Calu3 (cell line): ENCODE measurements at regions not wholly inside any gene's neighbourhood (a gene's known extent, or its start where the extent isn't known, plus 50 kb on each side); places are given as distances from the start of the nearest gene placed in this dataset.
"Not testable (repeated sequence)": the region's sequence is repeated elsewhere in the genome, so short reads cannot be mapped to it uniquely, and the experiment has no call there.

Experiments used
- BruUV-seq: library from RNA; stranded (reverse); fragments of 400-500 nt; replicated peaks from 2 replicates; lab custom pipeline; 2021; lab: Mats Ljungman, UMichigan
- CTCF ChIA-PET: fragments of 300-600 bp; sonication (Branson Sonifier 250); formaldehyde crosslinking; loops from one replicate; lab custom pipeline; 2022; ENCODE audit warnings: antibody characterized with exemption; lab: Charles Lee
- DNase-seq: peaks from one replicate; pipeline ENCODE4 v3.0.0; 2022
- H3K27ac Mint-ChIP-seq: one replicate; pipeline ENCODE4 v1.8.0; 2022; ENCODE audit warnings: mixed read lengths; ENCODE audit not compliant: unreplicated experiment
- H3K27me3 Mint-ChIP-seq: one replicate; pipeline ENCODE4 v1.8.0; 2022; ENCODE audit warnings: mixed read lengths; ENCODE audit not compliant: unreplicated experiment
- H3K36me3 Mint-ChIP-seq: one replicate; pipeline ENCODE4 v1.8.0; 2022; ENCODE audit warnings: mild to moderate bottlenecking, moderate library complexity, mixed read lengths; ENCODE audit not compliant: insufficient read depth, unreplicated experiment
- H3K4me1 Mint-ChIP-seq: one replicate; pipeline ENCODE4 v1.8.0; 2022; ENCODE audit warnings: mild to moderate bottlenecking, low read depth, mixed read lengths; ENCODE audit not compliant: unreplicated experiment
- H3K4me3 Mint-ChIP-seq: one replicate; pipeline ENCODE4 v1.8.0; 2022; ENCODE audit warnings: mild to moderate bottlenecking, low read depth, moderate library complexity, mixed read lengths; ENCODE audit not compliant: unreplicated experiment
- H3K9me3 Mint-ChIP-seq: one replicate; pipeline ENCODE4 v1.8.0; 2022; ENCODE audit warnings: low read depth, mixed read lengths; ENCODE audit not compliant: unreplicated experiment
- CTCF ChIP-seq: fragments of 200-600 bp; IDR thresholded peaks from one replicate; pipeline ENCODE4 v1.8.0; 2022; ENCODE audit warnings: antibody characterized with exemption; ENCODE audit not compliant: unreplicated experiment
- intact Hi-C: fragments of 100-400 bp; cut with micrococcal nuclease; formaldehyde crosslinking; loops from one replicate; pipeline ENCODE4 v1.10.0; 2022; ENCODE audit not compliant: unreplicated experiment

GRCh38 chr4:86521373-86521969 is 72.6 kb upstream of the PTPN13 start:
- no peaks in the 10 kb centered on the region for H3K27me3 Mint-ChIP-seq
- CTCF ChIA-PET: no interaction called here
- H3K9me3 Mint-ChIP-seq: peaks cover 14% of the 10 kb centered on the region
- BruUV-seq: no TSS peak
- intact Hi-C loops: no loop called here
- no peaks in the 10 kb centered on the region for H3K36me3 Mint-ChIP-seq
- no peaks in the 10 kb centered on the region for H3K4me1 Mint-ChIP-seq
- H3K4me3 Mint-ChIP-seq: no peak overlapping the region
- no peak for DNase-seq
- TF ChIP-seq CTCF: no peak
- no peak overlapping the region for H3K27ac Mint-ChIP-seq

- no peak for TF ChIP-seq CTCF
- Mint-ChIP-seq H3K4me1 (no peaks in the 10 kb centered on the region), H3K4me3 (no peak overlapping the region), H3K27me3 (no peaks in the 10 kb centered on the region), H3K9me3 (peaks cover 13% of the 10 kb centered on the region), H3K36me3 (no peaks in the 10 kb centered on the region), H3K27ac (no peak overlapping the region)
- intact Hi-C loops: loop anchor here (1.0 kb wide), 1 partner anchor 373 kb away; no protein-coding TSS in a partner anchor
- CTCF ChIA-PET: interaction anchor here (0.6 to 1.2 kb wide), 2 partner anchors 24 to 712 kb away, joined by 5 read pairs; no protein-coding TSS in a partner anchor
- no peak for DNase-seq
- no TSS peak for BruUV-seq
These were observed 71.8 kb upstream of the PTPN13 start for GRCh38 chr4:86522349-86522748.

GRCh38 chr4:86523333-86523732 is 70.8 kb upstream of the PTPN13 start:
- Mint-ChIP-seq H3K27me3 (no peaks in the 10 kb centered on the region), H3K27ac (no peak overlapping the region), H3K4me1 (no peaks in the 10 kb centered on the region), H3K4me3 (no peak overlapping the region), H3K9me3 (peaks cover 13% of the 10 kb centered on the region), H3K36me3 (no peaks in the 10 kb centered on the region)
- no TSS peak for BruUV-seq
- TF ChIP-seq CTCF: no peak
- intact Hi-C loops: no loop called here
- CTCF ChIA-PET: interaction anchor here (1.2 kb wide), 1 partner anchor 25 kb away, joined by 5 read pairs; no protein-coding TSS in a partner anchor
- DNase-seq: no peak

- intact Hi-C loops, H3K27ac Mint-ChIP-seq, H3K4me1 Mint-ChIP-seq, H3K27me3 Mint-ChIP-seq, H3K4me3 Mint-ChIP-seq, BruUV-seq, H3K36me3 Mint-ChIP-seq, DNase-seq, CTCF ChIA-PET, H3K9me3 Mint-ChIP-seq: not testable (repeated sequence)
These were observed 66.4 kb upstream of the PTPN13 start for GRCh38 chr4:86527713-86528112.

GRCh38 chr4:86529436-86529835 is 64.7 kb upstream of the PTPN13 start:
- no peak for TF ChIP-seq CTCF
- Mint-ChIP-seq H3K27me3 (no peaks in the 10 kb centered on the region), H3K36me3 (no peaks in the 10 kb centered on the region), H3K4me3 (no peak overlapping the region), H3K9me3 (no peaks in the 10 kb centered on the region), H3K4me1 (no peaks in the 10 kb centered on the region), H3K27ac (no peak overlapping the region)
- DNase-seq: no peak
- CTCF ChIA-PET: no interaction called here
- BruUV-seq: no TSS peak
- intact Hi-C loops: no loop called here
